Stimulated activated CD4-positive, alpha-beta T cell treated with anti-CD3 and anti-CD28 coated beads, Interleukin-12 subunit alpha, Interleukin-12 subunit beta, amount 100 ng/mL, for 24 hours (primary cell): ENCODE measurements at regions not wholly inside any gene's neighbourhood (a gene's known extent, or its start where the extent isn't known, plus 50 kb on each side); places are given as distances from the start of the nearest gene placed in this dataset.

Experiments used
- DNase-seq, 2 experiments: peaks; one replicate each; pipeline ENCODE4 v3.0.0-alpha.2; 2020; ENCODE audit warnings: low read depth in 2 of 2

GRCh38 chrX:69110116-69110530 lies 55.1 kb downstream of the PJA1 start:
- no peak for DNase-seq

- DNase-seq = no peak
Measured at GRCh38 chrX:69109706-69110105, 55.5 kb downstream of the PJA1 start.

- no peak for DNase-seq
Measured at GRCh38 chrX:69109036-69109663, 56.1 kb downstream of the PJA1 start.

DNA sequence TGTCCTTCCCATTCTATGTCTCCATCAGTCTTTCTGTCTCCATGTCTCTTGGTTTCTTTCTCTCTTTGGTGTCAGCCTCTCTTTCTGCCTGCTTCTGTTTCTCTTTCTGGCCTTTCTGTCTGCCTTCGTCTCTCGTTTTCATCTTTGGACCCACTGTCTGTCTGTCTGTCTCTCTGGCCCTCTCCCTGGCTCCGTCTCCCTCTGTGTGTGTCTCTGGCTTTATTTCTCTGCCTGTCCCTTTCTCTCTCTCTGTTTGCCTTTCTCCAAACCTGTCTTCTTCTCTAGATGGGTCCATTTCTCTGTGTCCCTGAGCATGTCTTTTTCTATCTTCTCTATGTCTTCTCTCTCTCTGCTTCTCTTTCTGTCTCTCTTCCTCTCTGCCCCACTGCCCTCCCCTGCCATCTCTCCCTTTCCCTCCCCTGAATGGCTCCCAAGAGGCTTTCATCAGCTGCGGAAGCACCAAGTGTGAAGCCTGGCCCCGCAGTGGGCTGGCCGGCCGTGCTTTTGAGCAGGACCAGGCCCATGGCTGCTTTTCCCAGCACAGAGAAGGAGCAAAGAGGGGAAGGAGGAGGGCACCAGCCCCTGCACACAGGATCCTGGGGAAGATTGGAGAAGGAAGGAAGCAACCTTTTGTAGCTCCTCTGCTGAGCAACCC lies 57.4 kb downstream of the PJA1 start:
- DNase-seq = no peak

DNA sequence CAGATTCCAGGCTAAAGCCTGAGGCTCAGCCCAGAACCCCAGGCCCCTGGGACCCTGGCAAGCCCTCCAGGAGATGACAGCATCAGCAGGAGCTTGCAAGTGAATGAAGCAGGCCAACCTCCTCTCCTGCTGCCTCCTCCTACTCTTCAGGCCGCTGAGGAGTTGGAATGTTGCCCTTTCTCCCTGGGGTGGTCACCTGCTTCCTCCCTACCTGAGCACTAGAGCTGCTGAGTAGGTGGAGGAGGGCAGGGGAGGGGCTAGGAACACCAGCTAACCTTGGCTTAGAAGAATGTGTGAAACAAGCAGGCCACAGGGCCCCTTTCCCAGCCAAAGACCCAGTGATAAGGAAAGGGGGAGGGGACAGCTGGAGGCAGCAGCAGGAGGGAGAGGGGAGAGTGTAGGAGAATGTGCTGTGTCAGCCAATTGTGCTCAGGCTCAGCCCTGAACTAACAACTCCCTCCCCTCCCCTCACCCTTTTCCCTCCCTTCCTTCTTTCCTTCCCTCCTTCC lies 58.0 kb downstream of the PJA1 start:
- no peak for DNase-seq

GRCh38 chrX:69104756-69105434 lies 60.4 kb downstream of the PJA1 start:
- DNase-seq = no peak

DNA sequence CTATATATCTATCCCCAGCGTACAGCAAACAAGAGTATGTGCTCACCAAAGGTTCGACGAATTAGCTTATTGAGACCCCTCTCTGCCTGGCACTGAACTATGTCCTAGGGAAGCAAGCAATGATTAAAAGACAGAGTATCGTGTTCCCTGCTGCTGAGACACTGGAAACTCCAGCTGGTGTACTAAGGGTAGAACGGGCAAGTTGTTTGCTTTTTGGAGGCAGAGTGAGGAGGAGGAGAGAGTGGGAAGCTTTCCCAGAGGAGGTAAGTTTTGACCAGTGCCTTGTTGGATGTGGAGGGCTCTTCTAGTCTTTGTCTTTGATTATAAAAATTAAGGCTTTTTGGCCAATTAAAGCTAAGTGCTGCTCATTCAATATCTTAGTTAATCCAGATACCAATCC lies 61.7 kb downstream of the PJA1 start:
- DNase-seq = no peak

DNA sequence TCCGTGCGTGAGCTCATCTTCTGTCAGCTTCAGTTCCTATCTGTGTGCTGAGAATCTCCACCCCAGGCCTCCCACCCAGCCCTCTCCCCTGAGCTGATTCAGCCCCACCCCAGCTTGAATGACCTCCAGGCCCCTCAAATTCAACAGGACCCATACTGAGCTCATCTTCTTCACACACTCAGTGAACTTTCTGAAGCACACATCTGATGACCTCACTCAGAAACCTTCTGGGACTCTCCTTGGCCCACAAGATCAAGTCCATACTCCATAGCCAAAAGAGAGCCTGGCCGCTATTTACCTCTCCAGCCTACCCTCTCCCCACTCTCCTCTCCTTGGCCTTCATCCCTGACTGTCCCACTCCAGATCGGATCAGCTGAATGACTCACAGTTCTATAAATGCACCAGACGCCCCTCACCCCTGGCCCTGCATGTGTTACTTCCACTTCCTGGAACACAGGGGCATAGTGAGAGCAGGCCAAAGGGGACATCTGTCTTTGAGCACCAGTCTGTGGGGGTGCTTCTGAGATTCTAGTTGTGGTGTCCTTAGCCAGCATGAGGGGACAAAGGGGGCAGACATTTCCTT lies 62.5 kb downstream of the PJA1 start:
- DNase-seq = no peak

DNA sequence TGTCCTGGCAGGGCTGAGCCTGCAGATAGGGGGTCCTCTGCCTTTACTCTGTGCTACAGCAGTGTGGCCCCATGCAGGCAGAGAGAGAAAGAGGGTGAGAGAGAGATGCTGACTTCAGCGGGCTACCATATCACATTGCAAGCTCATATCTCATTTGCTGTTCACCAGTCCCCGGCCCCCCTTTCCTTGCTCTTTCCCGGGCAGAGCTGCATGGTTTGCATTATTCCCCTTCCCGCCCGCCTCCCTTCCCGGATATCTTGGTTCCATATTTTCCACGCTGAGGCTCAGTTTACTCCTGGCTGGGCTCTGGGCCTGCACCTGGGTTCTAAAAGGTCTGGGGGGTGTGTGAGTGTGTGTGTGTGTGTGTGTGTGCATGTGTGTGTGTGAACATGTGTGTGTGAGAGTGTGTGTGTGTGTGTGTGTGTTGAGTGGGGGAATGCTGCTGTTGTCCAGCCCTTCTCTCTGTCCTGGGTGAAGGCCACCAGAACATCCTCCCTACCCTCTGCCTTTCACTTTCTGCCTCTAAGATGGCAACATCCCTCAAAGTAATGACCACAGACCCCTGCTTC lies 63.5 kb downstream of the PJA1 start:
- DNase-seq = no peak

GRCh38 chrX:69100478-69100877 lies 64.8 kb downstream of the PJA1 start:
- DNase-seq = no peak

GRCh38 chrX:69097451-69098236 lies 67.6 kb downstream of the PJA1 start:
- DNase-seq = no peak

DNA sequence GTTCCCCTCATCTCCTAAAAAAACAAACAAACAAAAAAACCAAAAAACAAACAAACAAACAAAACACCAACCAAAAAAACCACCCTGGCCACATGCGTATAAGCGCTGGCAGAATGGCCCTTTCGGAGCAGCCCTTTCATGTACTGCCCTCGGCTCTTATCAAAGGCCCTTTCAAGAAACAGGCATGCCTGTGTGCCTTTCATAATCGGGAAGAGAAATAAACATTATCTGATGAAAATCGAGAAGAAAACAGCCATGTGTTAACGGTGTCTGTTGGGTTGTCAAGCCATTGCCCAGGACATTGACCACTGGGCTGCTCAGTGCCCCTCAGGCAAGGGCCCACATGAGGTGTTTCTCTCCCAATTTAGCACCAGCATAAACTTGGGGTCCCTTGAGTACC lies 68.3 kb downstream of the PJA1 start:
- DNase-seq = no peak

- no peak for DNase-seq
Measured at GRCh38 chrX:69094977-69095669, 70.1 kb downstream of the PJA1 start.

DNA sequence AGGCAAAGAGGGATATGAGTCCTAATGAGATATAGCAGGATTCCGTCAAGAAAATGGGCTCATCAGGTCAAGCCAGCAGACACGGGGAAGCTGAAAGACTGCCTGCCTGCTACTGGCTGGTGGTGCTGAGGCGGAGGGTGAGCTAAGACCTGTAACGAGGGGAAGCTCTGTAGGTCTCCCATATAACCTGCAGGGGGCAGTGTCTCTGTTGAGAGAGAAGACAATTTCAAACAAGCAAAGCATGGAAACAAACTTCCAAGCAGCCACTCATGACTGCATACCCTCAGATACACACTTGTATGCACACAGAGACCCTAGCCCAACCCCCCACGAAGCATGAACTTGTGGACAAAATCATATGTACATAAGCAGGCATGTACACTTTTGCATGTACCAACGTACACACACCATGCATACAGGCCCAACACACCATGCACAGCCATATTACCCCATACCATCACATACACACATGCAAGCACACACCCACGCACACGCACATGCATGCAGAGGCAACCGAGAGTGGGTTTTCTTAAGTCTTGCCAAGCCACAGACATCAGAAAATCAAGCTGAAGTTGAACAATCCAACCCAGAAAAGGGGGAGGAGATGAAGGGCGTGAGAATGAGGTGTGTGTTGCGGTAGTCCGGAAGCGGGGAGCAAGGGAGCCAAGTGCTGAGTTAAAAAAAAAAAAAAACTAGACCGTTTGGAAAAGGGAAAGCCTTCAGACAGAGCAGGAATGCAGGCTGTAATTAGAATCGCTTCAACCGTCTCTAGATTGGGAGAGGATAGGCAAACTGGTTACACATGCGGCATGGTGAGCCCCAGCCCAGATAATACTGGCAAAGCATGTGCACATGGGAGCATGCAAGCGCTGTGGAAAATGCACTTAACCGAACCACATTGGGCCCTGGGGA lies 71.0 kb downstream of the PJA1 start:
- DNase-seq = peak in 1 of 2 experiments; percentile 7

DNA sequence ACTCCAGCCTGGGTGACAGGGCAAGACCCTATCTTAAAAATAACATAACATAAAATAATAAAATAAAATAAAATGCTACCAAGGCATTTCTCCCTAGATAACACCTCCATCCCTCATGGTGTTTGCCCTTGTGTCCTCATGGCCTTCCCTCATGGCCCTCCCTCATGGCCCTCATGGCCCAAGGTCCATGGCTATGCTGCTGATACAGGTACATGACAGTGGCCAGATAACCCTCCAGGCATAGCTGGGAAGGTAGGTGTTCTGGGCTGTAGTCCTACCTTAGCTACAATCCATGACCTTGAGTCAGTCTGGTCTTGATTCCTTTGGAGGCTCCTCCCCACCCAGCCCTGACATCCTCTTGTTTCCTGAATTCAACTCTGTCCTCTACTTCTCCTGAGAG lies 75.2 kb downstream of the PJA1 start:
- no peak for DNase-seq

GRCh38 chrX:69089203-69089602 lies 76.0 kb downstream of the PJA1 start:
- no peak for DNase-seq

- DNase-seq = no peak
Measured at GRCh38 chrX:69088171-69088938, 76.9 kb downstream of the PJA1 start.

DNA sequence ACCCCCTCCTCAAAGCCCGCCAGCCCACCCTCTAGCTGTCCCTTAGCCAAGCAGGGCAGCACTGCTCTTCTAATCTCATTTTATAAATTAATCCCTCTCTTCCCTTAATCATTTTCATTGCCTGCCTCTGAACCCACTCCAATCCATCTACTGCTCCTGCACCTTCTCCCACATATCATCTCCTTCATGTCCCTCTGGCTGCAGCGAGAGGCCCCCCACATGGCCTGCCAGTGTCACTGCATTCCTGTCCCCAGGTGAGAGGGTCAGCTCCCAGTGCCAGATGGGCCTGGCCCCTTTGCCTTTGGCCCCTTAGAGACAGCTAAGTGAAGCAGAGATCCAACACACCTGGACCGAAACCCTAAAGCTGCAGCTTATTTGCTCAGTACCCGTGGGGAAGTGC lies 79.4 kb downstream of the PJA1 start:
- DNase-seq = no peak

GRCh38 chrX:69085151-69085550 lies 80.1 kb downstream of the PJA1 start:
- DNase-seq = no peak
